ENCODE measurements at regions not wholly inside any gene's neighbourhood (a gene's known extent, or its start where the extent isn't known, plus 50 kb on each side); places are given as distances from the start of the nearest gene placed in this dataset.

DNA sequence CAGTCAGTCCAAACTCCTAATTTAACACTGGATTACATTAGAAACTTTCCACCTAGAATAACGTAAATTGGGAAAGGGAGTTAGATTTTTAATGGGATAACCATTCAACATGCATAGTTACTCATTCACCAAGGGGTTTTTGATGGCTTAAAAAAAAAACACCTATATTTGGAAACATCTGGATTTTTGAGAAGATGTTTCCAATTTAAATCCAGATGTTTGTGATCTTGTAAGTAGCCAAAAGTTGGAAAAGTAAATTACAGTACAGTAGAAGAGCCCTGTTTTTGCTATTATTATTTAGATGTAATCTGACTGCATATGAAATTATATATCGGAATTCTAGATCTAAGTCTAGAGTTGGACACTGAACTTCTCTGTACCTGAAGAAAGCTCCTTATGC lies 478.2 kb downstream of the CD83 start:
- intact Hi-C loops (cut with micrococcal nuclease; ENCODE audit: unreplicated experiment): no loop called here
- H3K27ac ChIP-seq (ENCODE audit: extremely low read length, insufficient read depth, low read length): no peak overlapping the region
- TF ChIP-seq, protein P1, sequence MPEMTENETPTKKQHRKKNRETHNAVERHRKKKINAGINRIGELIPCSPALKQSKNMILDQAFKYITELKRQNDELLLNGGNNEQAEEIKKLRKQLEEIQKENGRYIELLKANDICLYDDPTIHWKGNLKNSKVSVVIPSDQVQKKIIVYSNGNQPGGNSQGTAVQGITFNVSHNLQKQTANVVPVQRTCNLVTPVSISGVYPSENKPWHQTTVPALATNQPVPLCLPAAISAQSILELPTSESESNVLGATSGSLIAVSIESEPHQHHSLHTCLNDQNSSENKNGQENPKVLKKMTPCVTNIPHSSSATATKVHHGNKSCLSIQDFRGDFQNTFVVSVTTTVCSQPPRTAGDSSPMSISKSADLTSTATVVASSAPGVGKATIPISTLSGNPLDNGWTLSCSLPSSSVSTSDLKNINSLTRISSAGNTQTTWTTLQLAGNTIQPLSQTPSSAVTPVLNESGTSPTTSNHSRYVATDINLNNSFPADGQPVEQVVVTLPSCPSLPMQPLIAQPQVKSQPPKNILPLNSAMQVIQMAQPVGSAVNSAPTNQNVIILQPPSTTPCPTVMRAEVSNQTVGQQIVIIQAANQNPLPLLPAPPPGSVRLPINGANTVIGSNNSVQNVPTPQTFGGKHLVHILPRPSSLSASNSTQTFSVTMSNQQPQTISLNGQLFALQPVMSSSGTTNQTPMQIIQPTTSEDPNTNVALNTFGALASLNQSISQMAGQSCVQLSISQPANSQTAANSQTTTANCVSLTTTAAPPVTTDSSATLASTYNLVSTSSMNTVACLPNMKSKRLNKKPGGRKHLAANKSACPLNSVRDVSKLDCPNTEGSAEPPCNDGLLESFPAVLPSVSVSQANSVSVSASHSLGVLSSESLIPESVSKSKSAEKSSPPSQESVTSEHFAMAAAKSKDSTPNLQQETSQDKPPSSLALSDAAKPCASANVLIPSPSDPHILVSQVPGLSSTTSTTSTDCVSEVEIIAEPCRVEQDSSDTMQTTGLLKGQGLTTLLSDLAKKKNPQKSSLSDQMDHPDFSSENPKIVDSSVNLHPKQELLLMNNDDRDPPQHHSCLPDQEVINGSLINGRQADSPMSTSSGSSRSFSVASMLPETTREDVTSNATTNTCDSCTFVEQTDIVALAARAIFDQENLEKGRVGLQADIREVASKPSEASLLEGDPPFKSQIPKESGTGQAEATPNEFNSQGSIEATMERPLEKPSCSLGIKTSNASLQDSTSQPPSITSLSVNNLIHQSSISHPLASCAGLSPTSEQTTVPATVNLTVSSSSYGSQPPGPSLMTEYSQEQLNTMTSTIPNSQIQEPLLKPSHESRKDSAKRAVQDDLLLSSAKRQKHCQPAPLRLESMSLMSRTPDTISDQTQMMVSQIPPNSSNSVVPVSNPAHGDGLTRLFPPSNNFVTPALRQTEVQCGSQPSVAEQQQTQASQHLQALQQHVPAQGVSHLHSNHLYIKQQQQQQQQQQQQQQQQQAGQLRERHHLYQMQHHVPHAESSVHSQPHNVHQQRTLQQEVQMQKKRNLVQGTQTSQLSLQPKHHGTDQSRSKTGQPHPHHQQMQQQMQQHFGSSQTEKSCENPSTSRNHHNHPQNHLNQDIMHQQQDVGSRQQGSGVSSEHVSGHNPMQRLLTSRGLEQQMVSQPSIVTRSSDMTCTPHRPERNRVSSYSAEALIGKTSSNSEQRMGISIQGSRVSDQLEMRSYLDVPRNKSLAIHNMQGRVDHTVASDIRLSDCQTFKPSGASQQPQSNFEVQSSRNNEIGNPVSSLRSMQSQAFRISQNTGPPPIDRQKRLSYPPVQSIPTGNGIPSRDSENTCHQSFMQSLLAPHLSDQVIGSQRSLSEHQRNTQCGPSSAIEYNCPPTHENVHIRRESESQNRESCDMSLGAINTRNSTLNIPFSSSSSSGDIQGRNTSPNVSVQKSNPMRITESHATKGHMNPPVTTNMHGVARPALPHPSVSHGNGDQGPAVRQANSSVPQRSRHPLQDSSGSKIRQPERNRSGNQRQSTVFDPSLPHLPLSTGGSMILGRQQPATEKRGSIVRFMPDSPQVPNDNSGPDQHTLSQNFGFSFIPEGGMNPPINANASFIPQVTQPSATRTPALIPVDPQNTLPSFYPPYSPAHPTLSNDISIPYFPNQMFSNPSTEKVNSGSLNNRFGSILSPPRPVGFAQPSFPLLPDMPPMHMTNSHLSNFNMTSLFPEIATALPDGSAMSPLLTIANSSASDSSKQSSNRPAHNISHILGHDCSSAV (CRISPR knock-in tag; IDR thresholded peaks at IDR 0.05; ENCODE audit: borderline replicate concordance): no peak
- TF ChIP-seq ZNF83 (CRISPR knock-in tag; IDR thresholded peaks at IDR 0.05; ENCODE audit: borderline replicate concordance) (no peak), TEAD2 (CRISPR knock-in tag; IDR thresholded peaks at IDR 0.05) (no peak), NFIB (CRISPR knock-in tag; IDR thresholded peaks at IDR 0.05; ENCODE audit: borderline replicate concordance) (no peak), MBD4 (IDR thresholded peaks at IDR 0.05; ENCODE audit: borderline replicate concordance, low read length) (no peak), HOXD1 (CRISPR knock-in tag; IDR thresholded peaks at IDR 0.05) (no peak), PREB (CRISPR knock-in tag; IDR thresholded peaks at IDR 0.05) (no peak), PAX8 (CRISPR knock-in tag; IDR thresholded peaks at IDR 0.05; ENCODE audit: borderline replicate concordance) (no peak), SSRP1 (CRISPR knock-in tag; IDR thresholded peaks at IDR 0.05) (no peak), ZNF773 (CRISPR knock-in tag; IDR thresholded peaks at IDR 0.05; ENCODE audit: borderline replicate concordance) (no peak), SOX13 (IDR thresholded peaks at IDR 0.05) (no peak), SOX13 (CRISPR knock-in tag; conservative IDR thresholded peaks at IDR 0.05 in 1 of 2, IDR thresholded peaks at IDR 0.05 in 1 of 2) (no peak), ZNF850 (CRISPR knock-in tag; conservative IDR thresholded peaks at IDR 0.05) (no peak), NFE2L1 (CRISPR knock-in tag; IDR thresholded peaks at IDR 0.05; ENCODE audit: borderline replicate concordance) (no peak), TAF15 (IDR thresholded peaks at IDR 0.05; ENCODE audit: low read depth, low read length, poor library complexity, severe bottlenecking) (no peak)
- H3K79me2 ChIP-seq (ENCODE audit: insufficient read depth, low read length): no peaks in the 10 kb centered on the region
- H4K20me1 ChIP-seq (ENCODE audit: insufficient read depth, low read length): no peaks in the 10 kb centered on the region
- no peak overlapping the region for H3K9ac ChIP-seq (ENCODE audit: insufficient read depth, low read depth, low read length)
- no peak overlapping the region for H2AFZ ChIP-seq (ENCODE audit: low read length)
- no TSS peak for BruUV-seq (replicated peaks)
- ATAC-seq: no peak
- in situ Hi-C loops (cut with HindIII; ENCODE audit: extremely low pct_ligation_motif_present, low pct_unique_long_range_greater_than_20kb): no loop called here
- H3K4me2 ChIP-seq (ENCODE audit: low read depth, low read length): no peak overlapping the region
- no peaks in the 10 kb centered on the region for H3K9me3 ChIP-seq (ENCODE audit: low read length)
- ChIA-PET CTCF (ENCODE audit: low intra/inter-chr PET ratio, low total read pairs) (no interaction called here), POLR2A (no interaction called here)
- FAIRE-seq: no peak
- no peak overlapping the region for H3K4me3 ChIP-seq (replicated peaks in 1 of 3; ENCODE audit: insufficient read depth in 1 of 3, low read depth in 2 of 3, low read length in 3 of 3)
- no peaks in the 10 kb centered on the region for H3K36me3 ChIP-seq (replicated peaks in 1 of 2; ENCODE audit: control insufficient read depth in 1 of 2, insufficient read depth in 2 of 2, low read length in 2 of 2)
- no peak for DNase-seq (ENCODE audit: low spot score)
- no peaks in the 10 kb centered on the region for H3K27me3 ChIP-seq (ENCODE audit: control insufficient read depth in 1 of 2, insufficient read depth in 2 of 2, low read length in 2 of 2)
- WGBS (ENCODE audit: low lambda C conversion rate): 49% methylated on average over 2 of the region's 2 CpGs
- H3K4me1 ChIP-seq (ENCODE audit: insufficient read depth, low read length): no peaks in the 10 kb centered on the region

Data from HepG2 (cell line).